ENCODE measurements at regions not wholly inside any gene's neighbourhood (a gene's known extent, or its start where the extent isn't known, plus 50 kb on each side); places are given as distances from the start of the nearest gene placed in this dataset.

- H3K27ac ChIP-seq (ENCODE audit: low read depth, low read length), result no peak overlapping the region
- no peak overlapping the region for H3K4me3 ChIP-seq (ENCODE audit: insufficient read depth, low read length, poor library complexity, severe bottlenecking)
- H3K79me2 ChIP-seq (ENCODE audit: insufficient read depth, low read length), result no peaks in the 10 kb centered on the region
- H3K4me2 ChIP-seq (ENCODE audit: low read depth, low read length, poor library complexity, severe bottlenecking), result no peak overlapping the region
- TF ChIP-seq CTCF (IDR thresholded peaks at IDR 0.05; ENCODE audit: insufficient read depth, low read length, poor library complexity, severe bottlenecking) (no peak), EZH2phosphoT487 (conservative IDR thresholded peaks at IDR 0.05; ENCODE audit: low read length) (no peak)
- no peaks in the 10 kb centered on the region for H4K20me1 ChIP-seq (ENCODE audit: low read depth, low read length)
- no peaks in the 10 kb centered on the region for H3F3A ChIP-seq (ENCODE audit: insufficient read depth)
- H3K36me3 ChIP-seq (ENCODE audit: low read length), result no peaks in the 10 kb centered on the region
- no peaks in the 10 kb centered on the region for H3K27me3 ChIP-seq (ENCODE audit: low read length)
- H3K9me3 ChIP-seq (ENCODE audit: insufficient read depth, low read length), result no peaks in the 10 kb centered on the region
- no peak overlapping the region for H3K9ac ChIP-seq (ENCODE audit: low read length)
- H2AFZ ChIP-seq (ENCODE audit: low read depth, low read length, severe bottlenecking), result no peak overlapping the region
- no peaks in the 10 kb centered on the region for H3K9me2 ChIP-seq (replicated peaks; ENCODE audit: insufficient read depth, low read length)
Measured at GRCh38 chr18:43776997-43777396, 499.7 kb upstream of the SYT4 start.

GRCh38 chr18:43777636-43778304 lies 500.5 kb upstream of the SYT4 start:
- Histone ChIP-seq H3K9me2 (replicated peaks; ENCODE audit: insufficient read depth, low read length) (no peaks in the 10 kb centered on the region), H3K4me3 (ENCODE audit: insufficient read depth, low read length, poor library complexity, severe bottlenecking) (no peak overlapping the region), H3K9me3 (ENCODE audit: insufficient read depth, low read length) (no peaks in the 10 kb centered on the region), H3K9ac (ENCODE audit: low read length) (no peak overlapping the region), H3F3A (ENCODE audit: insufficient read depth) (no peaks in the 10 kb centered on the region), H2AFZ (ENCODE audit: low read depth, low read length, severe bottlenecking) (no peak overlapping the region), H3K27me3 (ENCODE audit: low read length) (no peaks in the 10 kb centered on the region), H3K4me2 (ENCODE audit: low read depth, low read length, poor library complexity, severe bottlenecking) (no peak overlapping the region), H4K20me1 (ENCODE audit: low read depth, low read length) (no peaks in the 10 kb centered on the region), H3K27ac (ENCODE audit: low read depth, low read length) (no peak overlapping the region), H3K36me3 (ENCODE audit: low read length) (no peaks in the 10 kb centered on the region), H3K79me2 (ENCODE audit: insufficient read depth, low read length) (no peaks in the 10 kb centered on the region)
- TF ChIP-seq EZH2phosphoT487 (conservative IDR thresholded peaks at IDR 0.05; ENCODE audit: low read length) (no peak), CTCF (IDR thresholded peaks at IDR 0.05; ENCODE audit: insufficient read depth, low read length, poor library complexity, severe bottlenecking) (no peak)

GRCh38 chr18:43780782-43781340 lies 503.6 kb upstream of the SYT4 start:
- H3K9ac ChIP-seq (ENCODE audit: low read length), result no peak overlapping the region
- no peaks in the 10 kb centered on the region for H3K36me3 ChIP-seq (ENCODE audit: low read length)
- H4K20me1 ChIP-seq (ENCODE audit: low read depth, low read length), result no peaks in the 10 kb centered on the region
- no peak overlapping the region for H3K4me3 ChIP-seq (ENCODE audit: insufficient read depth, low read length, poor library complexity, severe bottlenecking)
- H3K9me3 ChIP-seq (ENCODE audit: insufficient read depth, low read length), result no peaks in the 10 kb centered on the region
- TF ChIP-seq CTCF (IDR thresholded peaks at IDR 0.05; ENCODE audit: insufficient read depth, low read length, poor library complexity, severe bottlenecking), result no peak
- no peak for TF ChIP-seq EZH2phosphoT487 (conservative IDR thresholded peaks at IDR 0.05; ENCODE audit: low read length)
- H2AFZ ChIP-seq (ENCODE audit: low read depth, low read length, severe bottlenecking), result no peak overlapping the region
- H3K27me3 ChIP-seq (ENCODE audit: low read length), result no peaks in the 10 kb centered on the region
- H3F3A ChIP-seq (ENCODE audit: insufficient read depth), result no peaks in the 10 kb centered on the region
- H3K79me2 ChIP-seq (ENCODE audit: insufficient read depth, low read length), result no peaks in the 10 kb centered on the region
- H3K27ac ChIP-seq (ENCODE audit: low read depth, low read length), result no peak overlapping the region
- no peaks in the 10 kb centered on the region for H3K9me2 ChIP-seq (replicated peaks; ENCODE audit: insufficient read depth, low read length)
- no peak overlapping the region for H3K4me2 ChIP-seq (ENCODE audit: low read depth, low read length, poor library complexity, severe bottlenecking)

Data from SU-DHL-6 (cell line).